ENCODE measurements at regions not wholly inside any gene's neighbourhood (a gene's known extent, or its start where the extent isn't known, plus 50 kb on each side); places are given as distances from the start of the nearest gene placed in this dataset.
A peak's percentile ranks its signal among the peaks of the same experiment; 100 is the strongest.

DNA sequence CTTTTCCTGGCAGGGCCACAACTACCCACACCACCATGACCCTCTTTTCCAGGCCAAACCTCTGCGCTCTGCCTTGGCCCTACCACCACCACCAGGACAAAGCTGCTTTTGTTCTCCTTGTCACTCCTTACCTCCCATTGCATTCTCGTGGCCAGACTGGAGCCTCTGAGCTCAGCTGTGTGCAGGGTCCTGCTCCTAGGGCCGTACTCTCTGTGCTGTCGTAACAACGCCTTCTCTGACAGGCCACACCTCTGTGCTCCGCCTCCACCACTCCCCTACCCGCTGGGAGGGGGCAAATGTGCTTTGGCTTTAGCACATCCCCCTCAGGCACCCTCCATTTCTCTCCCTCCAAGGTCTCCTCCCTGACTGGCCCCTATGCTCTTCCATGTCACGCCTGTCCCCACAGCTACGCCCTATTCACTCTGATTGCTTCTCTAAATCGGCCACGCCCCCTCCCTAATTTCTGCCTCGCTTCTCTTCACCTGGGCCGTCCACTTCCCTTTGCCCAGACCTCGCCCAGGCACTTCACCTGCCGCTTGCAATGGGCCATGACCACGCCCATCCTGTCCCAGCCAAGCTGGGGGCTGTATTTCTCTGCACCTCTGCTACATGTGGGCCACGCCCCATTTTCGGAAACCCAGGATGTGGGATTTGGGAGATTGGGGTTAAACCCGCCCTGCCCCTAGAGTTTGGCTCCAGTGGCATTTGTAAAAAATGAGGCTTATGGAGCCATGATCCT is 472.3 kb downstream of the KLF12 start:
- DNase-seq (ENCODE audit: extremely low read depth, low read depth) = no peak
- H3K4me3 ChIP-seq (replicated peaks; ENCODE audit: low read depth, low read length) = no peak overlapping the region
- TF ChIP-seq, protein P1, sequence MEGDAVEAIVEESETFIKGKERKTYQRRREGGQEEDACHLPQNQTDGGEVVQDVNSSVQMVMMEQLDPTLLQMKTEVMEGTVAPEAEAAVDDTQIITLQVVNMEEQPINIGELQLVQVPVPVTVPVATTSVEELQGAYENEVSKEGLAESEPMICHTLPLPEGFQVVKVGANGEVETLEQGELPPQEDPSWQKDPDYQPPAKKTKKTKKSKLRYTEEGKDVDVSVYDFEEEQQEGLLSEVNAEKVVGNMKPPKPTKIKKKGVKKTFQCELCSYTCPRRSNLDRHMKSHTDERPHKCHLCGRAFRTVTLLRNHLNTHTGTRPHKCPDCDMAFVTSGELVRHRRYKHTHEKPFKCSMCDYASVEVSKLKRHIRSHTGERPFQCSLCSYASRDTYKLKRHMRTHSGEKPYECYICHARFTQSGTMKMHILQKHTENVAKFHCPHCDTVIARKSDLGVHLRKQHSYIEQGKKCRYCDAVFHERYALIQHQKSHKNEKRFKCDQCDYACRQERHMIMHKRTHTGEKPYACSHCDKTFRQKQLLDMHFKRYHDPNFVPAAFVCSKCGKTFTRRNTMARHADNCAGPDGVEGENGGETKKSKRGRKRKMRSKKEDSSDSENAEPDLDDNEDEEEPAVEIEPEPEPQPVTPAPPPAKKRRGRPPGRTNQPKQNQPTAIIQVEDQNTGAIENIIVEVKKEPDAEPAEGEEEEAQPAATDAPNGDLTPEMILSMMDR (IDR thresholded peaks at IDR 0.05; ENCODE audit: low read depth, low read length, missing control alignments) = no peak

DNA sequence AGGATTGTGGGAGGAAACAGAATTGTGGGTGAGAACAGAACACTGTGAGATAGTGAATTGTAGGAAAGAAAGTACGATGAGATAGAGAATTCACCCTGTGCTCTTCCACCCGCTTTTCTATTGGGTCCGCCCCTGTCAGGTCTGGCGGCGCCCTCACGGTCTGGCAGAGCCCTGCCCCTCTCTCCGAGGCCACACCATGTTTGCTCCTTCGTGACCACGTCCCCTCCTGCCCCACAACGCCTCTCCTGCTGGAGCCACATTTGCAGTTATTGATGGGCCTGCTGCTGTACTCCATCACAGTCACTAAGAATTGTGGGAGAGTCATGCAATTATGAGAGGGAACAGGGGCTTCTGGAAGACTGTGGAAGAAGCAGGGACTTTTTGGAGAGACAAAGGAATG is 473.1 kb downstream of the KLF12 start:
- no peak overlapping the region for H3K4me3 ChIP-seq (replicated peaks; ENCODE audit: low read depth, low read length)
- no peak for DNase-seq (ENCODE audit: extremely low read depth, low read depth)
- TF ChIP-seq, protein P1 (IDR thresholded peaks at IDR 0.05; ENCODE audit: low read depth, low read length, missing control alignments) = no peak

DNA sequence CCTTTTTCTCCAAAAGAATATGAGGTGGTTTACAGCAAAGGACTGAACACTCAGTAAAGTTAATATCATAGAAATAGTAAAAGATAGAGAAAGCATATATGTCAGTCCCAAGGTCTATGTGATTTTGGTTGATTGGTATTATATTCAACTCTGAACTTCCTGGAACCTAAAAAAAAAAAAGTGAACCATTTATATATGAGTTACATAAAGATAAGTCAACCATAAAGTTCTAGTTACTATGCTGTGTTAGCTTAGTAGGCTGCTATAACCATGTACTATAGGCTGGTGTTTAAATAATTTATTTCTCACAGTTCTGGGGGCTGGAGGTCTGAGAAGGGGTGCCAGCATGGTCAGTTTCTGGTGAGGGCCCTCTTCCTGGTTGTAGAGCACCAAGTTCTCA is 475.6 kb downstream of the KLF12 start:
- no peak for DNase-seq (ENCODE audit: extremely low read depth, low read depth)
- H3K4me3 ChIP-seq (replicated peaks; ENCODE audit: low read depth, low read length) = no peak overlapping the region
- TF ChIP-seq, protein P1 (IDR thresholded peaks at IDR 0.05; ENCODE audit: low read depth, low read length, missing control alignments) = no peak

DNA sequence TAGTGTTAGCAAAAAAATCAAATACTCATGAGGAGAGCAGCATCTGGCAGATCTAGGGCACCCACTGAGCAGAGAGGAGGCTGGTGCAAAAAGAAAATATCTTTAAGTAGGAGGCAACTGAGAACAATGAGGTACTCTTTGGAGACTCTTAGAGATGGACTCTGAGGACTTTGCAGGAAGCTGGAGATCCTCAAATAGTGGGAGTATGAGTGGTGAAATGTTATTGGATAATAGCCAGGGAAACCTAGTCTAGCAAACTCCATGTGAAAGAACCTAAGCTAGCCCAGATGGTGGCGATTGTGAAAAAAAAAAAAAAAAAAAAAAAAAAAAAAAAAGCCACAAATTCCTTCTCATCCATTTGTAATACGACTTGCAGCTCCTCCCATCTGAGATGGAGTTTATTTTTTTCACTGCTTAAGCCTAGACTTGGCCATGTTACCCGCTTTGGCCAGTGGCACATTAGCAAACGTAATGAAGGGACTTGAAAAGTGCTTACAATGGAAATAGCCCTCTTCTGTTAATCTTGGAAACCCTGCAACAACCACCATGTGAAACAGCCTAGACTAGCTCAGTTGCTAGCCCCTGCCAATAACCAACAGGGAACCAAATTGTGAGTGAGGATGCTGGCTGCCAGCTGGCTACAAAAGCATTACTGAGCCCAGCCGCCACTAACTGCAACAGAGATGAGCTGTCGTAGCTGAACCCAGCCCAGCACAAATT is 476.2 kb downstream of the KLF12 start:
- DNase-seq (ENCODE audit: extremely low read depth, low read depth) = peak; percentile 50
- H3K4me3 ChIP-seq (replicated peaks; ENCODE audit: low read depth, low read length) = no peak overlapping the region
- TF ChIP-seq, protein P1 (IDR thresholded peaks at IDR 0.05; ENCODE audit: low read depth, low read length, missing control alignments) = no peak

DNA sequence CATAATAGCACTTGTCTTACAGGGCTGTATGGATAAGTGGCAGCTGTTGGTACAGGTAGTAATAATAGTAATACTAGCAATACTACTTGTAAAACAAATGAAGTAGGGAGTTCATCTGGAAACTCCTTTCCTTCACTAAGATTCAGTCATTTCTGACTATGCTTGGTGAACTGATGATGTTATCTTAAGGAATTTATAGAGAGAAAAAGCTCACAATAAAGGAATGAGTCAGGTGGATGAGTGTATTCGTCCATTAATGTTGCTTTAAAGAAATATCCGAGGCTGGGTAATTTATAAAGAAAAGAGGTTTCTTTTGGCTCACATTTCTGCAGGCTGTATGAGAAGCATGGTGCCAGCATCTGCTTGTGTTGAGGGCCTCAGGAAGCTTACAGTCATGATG is 477.3 kb downstream of the KLF12 start:
- H3K4me3 ChIP-seq (replicated peaks; ENCODE audit: low read depth, low read length) = no peak overlapping the region
- no peak for DNase-seq (ENCODE audit: extremely low read depth, low read depth)
- TF ChIP-seq, protein P1 (IDR thresholded peaks at IDR 0.05; ENCODE audit: low read depth, low read length, missing control alignments) = no peak

DNA sequence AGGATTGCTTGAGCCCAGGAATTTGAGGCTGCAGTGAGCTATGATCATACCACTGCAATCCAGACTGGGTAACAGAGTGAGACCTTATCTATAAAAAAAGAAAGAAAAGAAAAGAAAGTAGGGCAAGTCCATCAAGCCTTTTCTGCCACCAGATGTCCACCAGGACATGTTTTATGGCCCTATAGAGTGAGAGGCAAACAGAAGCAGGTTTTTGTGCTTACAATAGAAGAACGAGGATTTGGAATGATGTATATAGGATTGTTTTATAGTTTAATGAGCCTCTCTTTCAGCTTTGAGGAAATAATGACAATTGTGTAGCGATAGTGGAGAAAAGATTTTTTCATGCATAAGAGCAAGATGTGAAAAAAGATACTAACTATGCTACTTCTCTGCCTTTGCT is 480.5 kb downstream of the KLF12 start:
- DNase-seq (ENCODE audit: extremely low read depth, low read depth) = no peak

More for the DNA sequence above, 480.5 kb downstream of the KLF12 start:
- TF ChIP-seq, protein P1 (IDR thresholded peaks at IDR 0.05; ENCODE audit: low read depth, low read length, missing control alignments) = no peak
- no peak overlapping the region for H3K4me3 ChIP-seq (replicated peaks; ENCODE audit: low read depth, low read length)

Measured in HFF-Myc (cell line).